Stimulated activated CD8-positive, alpha-beta memory T cell treated with anti-CD3 and anti-CD28 coated beads, Interleukin-4, amount 100 ng/mL, for 4 hours (primary cell): ENCODE measurements at regions not wholly inside any gene's neighbourhood (a gene's known extent, or its start where the extent isn't known, plus 50 kb on each side); places are given as distances from the start of the nearest gene placed in this dataset.
"Not testable (repeated sequence)": the region's sequence is repeated elsewhere in the genome, so short reads cannot be mapped to it uniquely, and the experiment has no call there.

Source experiments
- DNase-seq, 2 donors: peaks; one replicate each; pipeline ENCODE4 v3.0.0-alpha.2; 2020; ENCODE audit warnings: low read depth in 2 of 2, low spot score in 1 of 2

GRCh38 chr6:20263059-20263458 lies 50.8 kb upstream of the MBOAT1 start:
- DNase-seq = no peak

GRCh38 chr6:20265842-20266241 lies 53.6 kb upstream of the MBOAT1 start:
- no peak for DNase-seq

GRCh38 chr6:20266851-20267608 lies 54.8 kb upstream of the MBOAT1 start:
- no peak for DNase-seq

- DNase-seq = no peak
These were observed 56.9 kb upstream of the MBOAT1 start for GRCh38 chr6:20269181-20269580.

GRCh38 chr6:20271818-20272217 lies 59.5 kb upstream of the MBOAT1 start:
- no peak for DNase-seq

GRCh38 chr6:20274137-20274536 lies 61.9 kb upstream of the MBOAT1 start:
- no peak for DNase-seq

- not testable (repeated sequence) for DNase-seq
These were observed 63.6 kb upstream of the MBOAT1 start for GRCh38 chr6:20275837-20276236.

GRCh38 chr6:20277724-20278123 lies 65.5 kb upstream of the MBOAT1 start:
- not testable (repeated sequence) for DNase-seq

GRCh38 chr6:20279051-20279450 lies 66.8 kb upstream of the MBOAT1 start:
- no peak for DNase-seq

- DNase-seq = no peak
These were observed 67.5 kb upstream of the MBOAT1 start for GRCh38 chr6:20279608-20280287.

- DNase-seq = no peak
These were observed 68.0 kb upstream of the MBOAT1 start for GRCh38 chr6:20280288-20280621.

- DNase-seq = no peak
These were observed 72.4 kb upstream of the MBOAT1 start for GRCh38 chr6:20284672-20285071.

- DNase-seq = no peak
These were observed 74.8 kb upstream of the MBOAT1 start for GRCh38 chr6:20286968-20287565.

- peak; percentile 42 to 69 for DNase-seq
These were observed 79.7 kb upstream of the MBOAT1 start for GRCh38 chr6:20291764-20292580.

- no peak for DNase-seq
These were observed 80.6 kb upstream of the MBOAT1 start for GRCh38 chr6:20292905-20293304.

GRCh38 chr6:20301256-20301655 lies 89.0 kb upstream of the MBOAT1 start:
- no peak for DNase-seq

- DNase-seq = no peak
These were observed 89.9 kb upstream of the MBOAT1 start for GRCh38 chr6:20302168-20302567.

GRCh38 chr6:20302702-20303251 lies 90.5 kb upstream of the MBOAT1 start:
- no peak for DNase-seq

GRCh38 chr6:20306491-20306890 lies 94.2 kb upstream of the MBOAT1 start:
- no peak for DNase-seq

- DNase-seq = no peak
These were observed 92.5 kb upstream of the E2F3 start for GRCh38 chr6:20309186-20309585.

- no peak for DNase-seq
These were observed 91.5 kb upstream of the E2F3 start for GRCh38 chr6:20310185-20310584.
